ENCODE measurements at regions not wholly inside any gene's neighbourhood (a gene's known extent, or its start where the extent isn't known, plus 50 kb on each side); places are given as distances from the start of the nearest gene placed in this dataset.

- Histone ChIP-seq H3K4ac (ENCODE audit: low read depth, low read length) (no peak overlapping the region), H3K27me3 (ENCODE audit: control insufficient read depth, insufficient read depth, low read length) (no peaks in the 10 kb centered on the region), H2AFZ (replicated peaks; ENCODE audit: low read length, poor library complexity) (no peak overlapping the region), H3K14ac (replicated peaks; ENCODE audit: low read depth, low read length) (no peak overlapping the region), H2AK5ac (ENCODE audit: low read depth, low read length) (no peak overlapping the region), H3K56ac (ENCODE audit: extremely low read depth, insufficient read depth, low read length) (no peak overlapping the region), H2BK120ac (ENCODE audit: low read depth, low read length) (no peak overlapping the region), H3K79me1 (ENCODE audit: low read depth in 1 of 2, low read length in 2 of 2) (no peaks in the 10 kb centered on the region), H2BK20ac (ENCODE audit: low read depth, low read length) (no peak overlapping the region), H2BK5ac (ENCODE audit: low read depth, low read length, poor library complexity, severe bottlenecking) (no peak overlapping the region), H3K4me2 (ENCODE audit: low read depth, low read length) (no peak overlapping the region), H4K5ac (ENCODE audit: low read depth, low read length) (no peak overlapping the region), H4K8ac (ENCODE audit: low read depth in 2 of 2, low read length in 2 of 2) (no peak overlapping the region), H3K27ac (ENCODE audit: insufficient read depth, low read length) (no peak overlapping the region), H4K91ac (ENCODE audit: insufficient read depth, low read depth, low read length) (no peak overlapping the region), H4K20me1 (ENCODE audit: insufficient read depth, low read length) (no peaks in the 10 kb centered on the region), H3K9me1 (ENCODE audit: insufficient read depth, low read length) (no peaks in the 10 kb centered on the region), H3K4me3 (ENCODE audit: insufficient read depth, low read depth, low read length) (no peak overlapping the region), H3K36me3 (ENCODE audit: control insufficient read depth, insufficient read depth, low read length) (no peaks in the 10 kb centered on the region), H3K18ac (ENCODE audit: low read depth, low read length) (no peak overlapping the region), H3K4me1 (ENCODE audit: control insufficient read depth, insufficient read depth, low read length) (no peaks in the 10 kb centered on the region), H3K9ac (ENCODE audit: low read depth, low read length) (no peak overlapping the region), H2AK9ac (replicated peaks; ENCODE audit: low read depth, low read length, poor library complexity) (no peak overlapping the region), H3K9me3 (ENCODE audit: control insufficient read depth, insufficient read depth, low read length) (peaks cover 42% of the 10 kb centered on the region), H3K23ac (ENCODE audit: low read depth, low read length) (no peak overlapping the region), H2BK15ac (ENCODE audit: low read depth, low read length) (no peak overlapping the region)
- CTCF ChIA-PET, result no interaction called here
- 40% methylated on average over 1 of the region's 22 CpGs; no CpG with 5 or more reads in 1 of the 2 experiments for WGBS, 2 experiments (ENCODE audit: extremely low coverage in 2 of 2, insufficient read length in 1 of 2)
- no TSS peak for BruUV-seq (replicated peaks)
- intact Hi-C loops (cut with micrococcal nuclease), result no loop called here
- dilution Hi-C loops (cut with HindIII; ENCODE audit: low sequenced_read_pairs, unreplicated experiment), result no loop called here
- POLR2A ChIA-PET (ENCODE audit: unreplicated experiment), result no interaction called here
- DNase-seq (no peak), ATAC-seq (ENCODE audit: low read depth) (no peak)
- in situ Hi-C loops (cut with MboI; ENCODE audit: low sequenced_read_pairs), result no loop called here
- TF ChIP-seq USF2 (IDR thresholded peaks at IDR 0.05; ENCODE audit: low read depth, low read length), result no peak
- no peak for TF ChIP-seq FOS (IDR thresholded peaks at IDR 0.05; ENCODE audit: low read depth, low read length)
- no peak for TF ChIP-seq NFE2L2 (IDR thresholded peaks at IDR 0.05; ENCODE audit: low read depth, low read length)
- no peak for TF ChIP-seq MAFK (IDR thresholded peaks at IDR 0.05; ENCODE audit: low read depth, low read length)
- no peak for TF ChIP-seq SMC3 (IDR thresholded peaks at IDR 0.05; ENCODE audit: low read depth, low read length)
- no peak for TF ChIP-seq RAD21 (IDR thresholded peaks at IDR 0.05; ENCODE audit: low read length)
- no peak for TF ChIP-seq CEBPB (IDR thresholded peaks at IDR 0.05; ENCODE audit: low read depth, low read length)
- TF ChIP-seq RCOR1 (IDR thresholded peaks at IDR 0.05; ENCODE audit: insufficient replicate concordance, low read length), result no peak
- TF ChIP-seq, protein P1, sequence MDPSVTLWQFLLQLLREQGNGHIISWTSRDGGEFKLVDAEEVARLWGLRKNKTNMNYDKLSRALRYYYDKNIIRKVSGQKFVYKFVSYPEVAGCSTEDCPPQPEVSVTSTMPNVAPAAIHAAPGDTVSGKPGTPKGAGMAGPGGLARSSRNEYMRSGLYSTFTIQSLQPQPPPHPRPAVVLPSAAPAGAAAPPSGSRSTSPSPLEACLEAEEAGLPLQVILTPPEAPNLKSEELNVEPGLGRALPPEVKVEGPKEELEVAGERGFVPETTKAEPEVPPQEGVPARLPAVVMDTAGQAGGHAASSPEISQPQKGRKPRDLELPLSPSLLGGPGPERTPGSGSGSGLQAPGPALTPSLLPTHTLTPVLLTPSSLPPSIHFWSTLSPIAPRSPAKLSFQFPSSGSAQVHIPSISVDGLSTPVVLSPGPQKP (IDR thresholded peaks at IDR 0.05; ENCODE audit: borderline replicate concordance, low read depth, low read length), result no peak
- no peak for TF ChIP-seq CHD1 (IDR thresholded peaks at IDR 0.05; ENCODE audit: low read depth, low read length)
- TF ChIP-seq MAZ (IDR thresholded peaks at IDR 0.05; ENCODE audit: borderline replicate concordance, low read depth, low read length), result no peak
- TF ChIP-seq MXI1 (IDR thresholded peaks at IDR 0.05; ENCODE audit: borderline replicate concordance, low read depth, low read length), result no peak
- TF ChIP-seq POLR2A (IDR thresholded peaks at IDR 0.05; ENCODE audit: low read depth, low read length), result no peak
- no peak for TF ChIP-seq BHLHE40 (IDR thresholded peaks at IDR 0.05; ENCODE audit: low read depth, low read length)
- no peak for TF ChIP-seq RFX5 (IDR thresholded peaks at IDR 0.05; ENCODE audit: low read depth, low read length)
These were observed 128.2 kb upstream of the CHST15 start for GRCh38 chr10:124221356-124222317.
